Osteoblast (primary cell): ENCODE measurements at regions not wholly inside any gene's neighbourhood (a gene's known extent, or its start where the extent isn't known, plus 50 kb on each side); places are given as distances from the start of the nearest gene placed in this dataset.

Experiments used
- DNase-seq: peaks from one replicate; pipeline ENCODE4 v3.0.0; 2011; ENCODE audit warnings: low spot score, mixed read lengths; ENCODE audit not compliant: insufficient read length; ENCODE audit errors: missing footprints
- H2AFZ ChIP-seq: 2 replicates; pipeline ENCODE4 v1.6.0; 2011; ENCODE audit warnings: mild to moderate bottlenecking, low read length
- H3K27ac ChIP-seq: 2 replicates; pipeline ENCODE4 v1.5.1; 2011; ENCODE audit warnings: mild to moderate bottlenecking, low read depth, low read length, moderate library complexity
- H3K27me3 ChIP-seq: 2 replicates; pipeline ENCODE4 v1.6.0; 2012; ENCODE audit warnings: mild to moderate bottlenecking, control low read depth, inconsistent platforms, low read length, moderate library complexity; ENCODE audit not compliant: insufficient read depth
- H3K36me3 ChIP-seq: 2 replicates; pipeline ENCODE4 v1.5.1; 2011; ENCODE audit warnings: mild to moderate bottlenecking, low read length, control low read depth, moderate library complexity; ENCODE audit not compliant: insufficient read depth
- H3K4me1 ChIP-seq: 2 replicates; pipeline ENCODE4 v1.5.1; 2011; ENCODE audit warnings: mild to moderate bottlenecking, low read length, control low read depth, moderate library complexity; ENCODE audit not compliant: insufficient read depth
- H3K4me2 ChIP-seq: 2 replicates; pipeline ENCODE4 v1.6.0; 2011; ENCODE audit warnings: mild to moderate bottlenecking, low read length; ENCODE audit not compliant: insufficient read depth
- H3K4me3 ChIP-seq: fragments of 200-600 bp; sonication (generic); 3 replicates; pipeline ENCODE4 v1.5.1; 2012; ENCODE audit warnings: mild to moderate bottlenecking, low read length, inconsistent platforms; ENCODE audit not compliant: insufficient read depth
- H3K79me2 ChIP-seq: 2 replicates; pipeline ENCODE4 v1.6.0; 2012; ENCODE audit warnings: mild to moderate bottlenecking, low read length, control low read depth, inconsistent platforms; ENCODE audit not compliant: insufficient read depth
- H3K9me3 ChIP-seq: 2 replicates; pipeline ENCODE4 v1.5.1; 2011; ENCODE audit warnings: low read depth, low read length, control low read depth
- H4K20me1 ChIP-seq: 2 replicates; pipeline ENCODE4 v1.6.0; 2012; ENCODE audit warnings: mild to moderate bottlenecking, low read length, control low read depth; ENCODE audit not compliant: insufficient read depth
- CTCF ChIP-seq: IDR thresholded peaks from 2 replicates; pipeline ENCODE4 v1.5.1; 2011; ENCODE audit warnings: mild to moderate bottlenecking, low read depth, low read length, moderate library complexity; ENCODE audit errors: extremely low read depth

- Histone ChIP-seq H3K4me3 (no peak overlapping the region), H3K4me1 (peaks cover 30% of the 10 kb centered on the region), H3K9me3 (no peaks in the 10 kb centered on the region), H3K36me3 (no peaks in the 10 kb centered on the region), H2AFZ (no peak overlapping the region), H3K27ac (no peak overlapping the region), H3K79me2 (no peaks in the 10 kb centered on the region), H3K27me3 (no peaks in the 10 kb centered on the region), H4K20me1 (no peaks in the 10 kb centered on the region), H3K4me2 (no peak overlapping the region)
- no peak for TF ChIP-seq CTCF
- no peak for DNase-seq
These were observed 57.7 kb upstream of the TRPC3 start for GRCh38 chr4:122009524-122009923.

- TF ChIP-seq CTCF = no peak
- H3K79me2 ChIP-seq = no peaks in the 10 kb centered on the region
- no peak for DNase-seq
These were observed 55.2 kb upstream of the TRPC3 start for GRCh38 chr4:122007016-122007415.

GRCh38 chr4:122005064-122005755 is 53.4 kb upstream of the TRPC3 start:
- TF ChIP-seq CTCF = no peak
- DNase-seq = peak; percentile 78
- peak overlapping the region; percentile 53 for H3K27ac ChIP-seq
- no peaks in the 10 kb centered on the region for H3K36me3 ChIP-seq
- no peaks in the 10 kb centered on the region for H3K27me3 ChIP-seq
- H3K4me1 ChIP-seq = peaks cover 5% of the 10 kb centered on the region
- no peaks in the 10 kb centered on the region for H3K9me3 ChIP-seq
- H4K20me1 ChIP-seq = no peaks in the 10 kb centered on the region
- H3K4me2 ChIP-seq = peak overlapping the region; percentile 40
- peak overlapping the region; percentile 26 for H3K4me3 ChIP-seq
- peak overlapping the region; percentile 43 for H2AFZ ChIP-seq
- H3K79me2 ChIP-seq = no peaks in the 10 kb centered on the region

More at GRCh38 chr4:122007016-122007415, 55.2 kb upstream of the TRPC3 start:
- Histone ChIP-seq H3K4me3 (no peak overlapping the region), H3K9me3 (no peaks in the 10 kb centered on the region), H3K27ac (no peak overlapping the region), H2AFZ (no peak overlapping the region), H3K27me3 (no peaks in the 10 kb centered on the region), H3K4me1 (peaks cover 18% of the 10 kb centered on the region), H3K36me3 (no peaks in the 10 kb centered on the region), H4K20me1 (no peaks in the 10 kb centered on the region), H3K4me2 (no peak overlapping the region)

GRCh38 chr4:122003335-122003734 is 51.5 kb upstream of the TRPC3 start:
- Histone ChIP-seq H3K4me2 (no peak overlapping the region), H3K4me1 (peaks cover 5% of the 10 kb centered on the region), H3K27ac (no peak overlapping the region), H3K27me3 (no peaks in the 10 kb centered on the region), H3K79me2 (no peaks in the 10 kb centered on the region), H2AFZ (no peak overlapping the region), H3K36me3 (no peaks in the 10 kb centered on the region), H4K20me1 (no peaks in the 10 kb centered on the region), H3K4me3 (no peak overlapping the region), H3K9me3 (no peaks in the 10 kb centered on the region)
- no peak for DNase-seq
- TF ChIP-seq CTCF = peak; percentile 44
